ENCODE measurements at regions not wholly inside any gene's neighbourhood (a gene's known extent, or its start where the extent isn't known, plus 50 kb on each side); places are given as distances from the start of the nearest gene placed in this dataset.

- WGBS = 78% methylated on average over 6 of the region's 6 CpGs
- Histone ChIP-seq H3K4me3 (ENCODE audit: low read length in 2 of 2) (no peak overlapping the region), H3K27me3 (ENCODE audit: control insufficient read depth in 2 of 2, insufficient read depth in 1 of 2, low read length in 1 of 2) (no peaks in the 10 kb centered on the region), H3K27ac (ENCODE audit: low read depth in 1 of 2, low read length in 1 of 2) (no peak overlapping the region), H3K4me1 (ENCODE audit: control insufficient read depth in 2 of 2, insufficient read depth in 2 of 2, low read length in 2 of 2) (no peaks in the 10 kb centered on the region), H3K36me3 (ENCODE audit: control insufficient read depth in 2 of 2, insufficient read depth in 2 of 2, low read length in 1 of 2) (no peaks in the 10 kb centered on the region), H3K9me3 (ENCODE audit: control insufficient read depth in 2 of 2, insufficient read depth in 1 of 2, low read length in 1 of 2) (peaks cover 0 to 5% of the 10 kb centered on the region in 2 donors)
- no peak for DNase-seq (ENCODE audit: low read depth in 6 of 9, low spot score in 9 of 9)
Observed at GRCh38 chr2:220134756-220135534, 507.5 kb downstream of the SLC4A3 start.

GRCh38 chr2:220143336-220143735 lies 515.9 kb downstream of the SLC4A3 start:
- Histone ChIP-seq H3K36me3 (ENCODE audit: control insufficient read depth in 2 of 2, insufficient read depth in 2 of 2, low read length in 1 of 2) (no peaks in the 10 kb centered on the region), H3K4me3 (ENCODE audit: low read length in 2 of 2) (no peak overlapping the region), H3K4me1 (ENCODE audit: control insufficient read depth in 2 of 2, insufficient read depth in 2 of 2, low read length in 2 of 2) (no peaks in the 10 kb centered on the region), H3K27ac (ENCODE audit: low read depth in 1 of 2, low read length in 1 of 2) (no peak overlapping the region), H3K27me3 (ENCODE audit: control insufficient read depth in 2 of 2, insufficient read depth in 1 of 2, low read length in 1 of 2) (no peaks in the 10 kb centered on the region), H3K9me3 (ENCODE audit: control insufficient read depth in 2 of 2, insufficient read depth in 1 of 2, low read length in 1 of 2) (no peaks in the 10 kb centered on the region)
- WGBS = 84% methylated on average over 2 of the region's 2 CpGs
- no peak for DNase-seq (ENCODE audit: low read depth in 6 of 9, low spot score in 9 of 9)

GRCh38 chr2:220144411-220144810 lies 517.0 kb downstream of the SLC4A3 start:
- H3K27ac ChIP-seq (ENCODE audit: low read depth in 1 of 2, low read length in 1 of 2) = no peak overlapping the region
- H3K4me3 ChIP-seq (ENCODE audit: low read length in 2 of 2) = no peak overlapping the region
- no peaks in the 10 kb centered on the region for H3K27me3 ChIP-seq (ENCODE audit: control insufficient read depth in 2 of 2, insufficient read depth in 1 of 2, low read length in 1 of 2)
- H3K36me3 ChIP-seq (ENCODE audit: control insufficient read depth in 2 of 2, insufficient read depth in 2 of 2, low read length in 1 of 2) = no peaks in the 10 kb centered on the region
- H3K4me1 ChIP-seq (ENCODE audit: control insufficient read depth in 2 of 2, insufficient read depth in 2 of 2, low read length in 2 of 2) = no peaks in the 10 kb centered on the region
- no peak for DNase-seq (ENCODE audit: low read depth in 6 of 9, low spot score in 9 of 9)
- no peaks in the 10 kb centered on the region for H3K9me3 ChIP-seq (ENCODE audit: control insufficient read depth in 2 of 2, insufficient read depth in 1 of 2, low read length in 1 of 2)
- WGBS = 91% methylated on average over 2 of the region's 2 CpGs

- Histone ChIP-seq H3K36me3 (ENCODE audit: control insufficient read depth in 2 of 2, insufficient read depth in 2 of 2, low read length in 1 of 2) (no peaks in the 10 kb centered on the region), H3K27ac (ENCODE audit: low read depth in 1 of 2, low read length in 1 of 2) (no peak overlapping the region), H3K27me3 (ENCODE audit: control insufficient read depth in 2 of 2, insufficient read depth in 1 of 2, low read length in 1 of 2) (no peaks in the 10 kb centered on the region), H3K4me1 (ENCODE audit: control insufficient read depth in 2 of 2, insufficient read depth in 2 of 2, low read length in 2 of 2) (no peaks in the 10 kb centered on the region), H3K4me3 (ENCODE audit: low read length in 2 of 2) (no peak overlapping the region), H3K9me3 (ENCODE audit: control insufficient read depth in 2 of 2, insufficient read depth in 1 of 2, low read length in 1 of 2) (no peaks in the 10 kb centered on the region)
- no peak for DNase-seq (ENCODE audit: low read depth in 6 of 9, low spot score in 9 of 9)
- 91% methylated on average over 7 of the region's 7 CpGs for WGBS
Observed at GRCh38 chr2:220147161-220148038, 520.0 kb downstream of the SLC4A3 start.

- DNase-seq (ENCODE audit: low read depth in 6 of 9, low spot score in 9 of 9) = no peak
- Histone ChIP-seq H3K36me3 (ENCODE audit: control insufficient read depth in 2 of 2, insufficient read depth in 2 of 2, low read length in 1 of 2) (no peaks in the 10 kb centered on the region), H3K4me3 (ENCODE audit: low read length in 2 of 2) (no peak overlapping the region), H3K27me3 (ENCODE audit: control insufficient read depth in 2 of 2, insufficient read depth in 1 of 2, low read length in 1 of 2) (no peaks in the 10 kb centered on the region), H3K27ac (ENCODE audit: low read depth in 1 of 2, low read length in 1 of 2) (no peak overlapping the region), H3K9me3 (ENCODE audit: control insufficient read depth in 2 of 2, insufficient read depth in 1 of 2, low read length in 1 of 2) (no peaks in the 10 kb centered on the region), H3K4me1 (ENCODE audit: control insufficient read depth in 2 of 2, insufficient read depth in 2 of 2, low read length in 2 of 2) (no peaks in the 10 kb centered on the region)
- 96% methylated on average over 9 of the region's 9 CpGs for WGBS
Observed at GRCh38 chr2:220148471-220149248, 521.2 kb downstream of the SLC4A3 start.

- H3K36me3 ChIP-seq (ENCODE audit: control insufficient read depth in 2 of 2, insufficient read depth in 2 of 2, low read length in 1 of 2) = no peaks in the 10 kb centered on the region
- no peak overlapping the region for H3K27ac ChIP-seq (ENCODE audit: low read depth in 1 of 2, low read length in 1 of 2)
- 89% methylated on average over 2 of the region's 2 CpGs for WGBS
- no peak overlapping the region for H3K4me3 ChIP-seq (ENCODE audit: low read length in 2 of 2)
- no peaks in the 10 kb centered on the region for H3K4me1 ChIP-seq (ENCODE audit: control insufficient read depth in 2 of 2, insufficient read depth in 2 of 2, low read length in 2 of 2)
- H3K9me3 ChIP-seq (ENCODE audit: control insufficient read depth in 2 of 2, insufficient read depth in 1 of 2, low read length in 1 of 2) = no peaks in the 10 kb centered on the region
- no peaks in the 10 kb centered on the region for H3K27me3 ChIP-seq (ENCODE audit: control insufficient read depth in 2 of 2, insufficient read depth in 1 of 2, low read length in 1 of 2)
- DNase-seq (ENCODE audit: low read depth in 6 of 9, low spot score in 9 of 9) = no peak
Observed at GRCh38 chr2:220151341-220151740, 523.9 kb downstream of the SLC4A3 start.

- Histone ChIP-seq H3K4me3 (ENCODE audit: low read length in 2 of 2) (no peak overlapping the region), H3K9me3 (ENCODE audit: control insufficient read depth in 2 of 2, insufficient read depth in 1 of 2, low read length in 1 of 2) (no peaks in the 10 kb centered on the region), H3K36me3 (ENCODE audit: control insufficient read depth in 2 of 2, insufficient read depth in 2 of 2, low read length in 1 of 2) (no peaks in the 10 kb centered on the region), H3K27me3 (ENCODE audit: control insufficient read depth in 2 of 2, insufficient read depth in 1 of 2, low read length in 1 of 2) (no peaks in the 10 kb centered on the region), H3K4me1 (ENCODE audit: control insufficient read depth in 2 of 2, insufficient read depth in 2 of 2, low read length in 2 of 2) (no peaks in the 10 kb centered on the region), H3K27ac (ENCODE audit: low read depth in 1 of 2, low read length in 1 of 2) (no peak overlapping the region)
- 90% methylated on average over 4 of the region's 4 CpGs for WGBS
- DNase-seq (ENCODE audit: low read depth in 6 of 9, low spot score in 9 of 9) = no peak
Observed at GRCh38 chr2:220152281-220152935, 525.0 kb downstream of the SLC4A3 start.

- DNase-seq (ENCODE audit: low read depth in 6 of 9, low spot score in 9 of 9) = no peak
- Histone ChIP-seq H3K4me3 (ENCODE audit: low read length in 2 of 2) (no peak overlapping the region), H3K9me3 (ENCODE audit: control insufficient read depth in 2 of 2, insufficient read depth in 1 of 2, low read length in 1 of 2) (no peaks in the 10 kb centered on the region), H3K27me3 (ENCODE audit: control insufficient read depth in 2 of 2, insufficient read depth in 1 of 2, low read length in 1 of 2) (no peaks in the 10 kb centered on the region), H3K4me1 (ENCODE audit: control insufficient read depth in 2 of 2, insufficient read depth in 2 of 2, low read length in 2 of 2) (no peaks in the 10 kb centered on the region), H3K36me3 (ENCODE audit: control insufficient read depth in 2 of 2, insufficient read depth in 2 of 2, low read length in 1 of 2) (no peaks in the 10 kb centered on the region), H3K27ac (ENCODE audit: low read depth in 1 of 2, low read length in 1 of 2) (no peak overlapping the region)
- 97% methylated on average over 4 of the region's 4 CpGs for WGBS
Observed at GRCh38 chr2:220153118-220153517, 525.7 kb downstream of the SLC4A3 start.
